NCI-H128 (cell line): ENCODE measurements at regions not wholly inside any gene's neighbourhood (a gene's known extent, or its start where the extent isn't known, plus 50 kb on each side); places are given as distances from the start of the nearest gene placed in this dataset.
A peak's percentile ranks its signal among the peaks of the same experiment; 100 is the strongest.

Source experiments
- DNase-seq: peaks from one replicate; lab custom pipeline; 2025; ENCODE audit not compliant: unreplicated experiment; lab: John Stamatoyannopoulos, UW

GRCh38 chr1:38433084-38433722 lies 386.6 kb upstream of the POU3F1 start:
- DNase-seq: no peak

GRCh38 chr1:38431535-38432376 lies 385.2 kb upstream of the POU3F1 start:
- DNase-seq: no peak

- DNase-seq: no peak
Observed at GRCh38 chr1:38430949-38431348, 384.4 kb upstream of the POU3F1 start.

- no peak for DNase-seq
Observed at GRCh38 chr1:38424677-38425076, 378.1 kb upstream of the POU3F1 start.

GRCh38 chr1:38420666-38421065 lies 374.1 kb upstream of the POU3F1 start:
- no peak for DNase-seq

GRCh38 chr1:38418195-38419030 lies 371.8 kb upstream of the POU3F1 start:
- peak; percentile 52 for DNase-seq

- DNase-seq: no peak
Observed at GRCh38 chr1:38403667-38404066, 357.1 kb upstream of the POU3F1 start.

- no peak for DNase-seq
Observed at GRCh38 chr1:38402230-38402815, 355.7 kb upstream of the POU3F1 start.

- no peak for DNase-seq
Observed at GRCh38 chr1:38396606-38397005, 350.0 kb upstream of the POU3F1 start.

GRCh38 chr1:38394303-38394702 lies 347.7 kb upstream of the POU3F1 start:
- no peak for DNase-seq

GRCh38 chr1:38392861-38393260 lies 346.3 kb upstream of the POU3F1 start:
- DNase-seq: no peak

GRCh38 chr1:38381256-38381655 lies 334.7 kb upstream of the POU3F1 start:
- no peak for DNase-seq

GRCh38 chr1:38376577-38376976 lies 330.0 kb upstream of the POU3F1 start:
- no peak for DNase-seq

GRCh38 chr1:38375035-38375434 lies 328.4 kb upstream of the POU3F1 start:
- DNase-seq: no peak

GRCh38 chr1:38371505-38371844 lies 324.9 kb upstream of the POU3F1 start:
- DNase-seq: no peak

- DNase-seq: no peak
Observed at GRCh38 chr1:38370716-38371504, 324.3 kb upstream of the POU3F1 start.

GRCh38 chr1:38365242-38365641 lies 318.6 kb upstream of the POU3F1 start:
- no peak for DNase-seq

GRCh38 chr1:38361566-38361965 lies 315.0 kb upstream of the POU3F1 start:
- no peak for DNase-seq

GRCh38 chr1:38360807-38361206 lies 314.2 kb upstream of the POU3F1 start:
- DNase-seq: no peak

GRCh38 chr1:38353956-38354355 lies 307.4 kb upstream of the POU3F1 start:
- no peak for DNase-seq

- no peak for DNase-seq
Observed at GRCh38 chr1:38352869-38353268, 306.3 kb upstream of the POU3F1 start.
